A549 (cell line): ENCODE measurements at regions not wholly inside any gene's neighbourhood (a gene's known extent, or its start where the extent isn't known, plus 50 kb on each side); places are given as distances from the start of the nearest gene placed in this dataset.

Experiments used
- ATAC-seq, 2 experiments: fragments of 200-7000 bp in 1 of 2; fragments of >200 bp in 1 of 2; cut with Nextera tagmentation in 1 of 2; cut with Tn5 transposase in 1 of 2; 3 replicates each; pipeline versions ENCODE4 v1.8.0 to v1.9.1; 2018 to 2020; ENCODE audit warnings: mild to moderate bottlenecking in 1 of 2, moderate library complexity in 1 of 2
- CTCF ChIA-PET: fragments of 300-600 bp; sonication (Branson Sonifier 250); formaldehyde crosslinking; extraction: SDS; loops from one replicate; lab custom pipeline; 2021; ENCODE audit warnings: antibody characterized with exemption, inconsistent platforms; lab: Yijun Ruan, JAX
- POLR2A ChIA-PET: fragments of 350-600 bp; formaldehyde crosslinking; extraction: SDS; loops from one replicate; lab custom pipeline; 2021; ENCODE audit warnings: antibody characterized with exemption, inconsistent platforms; lab: Yijun Ruan, JAX
- DNase-seq, 2 experiments: peaks; one replicate each; pipeline versions ENCODE4 v3.0.0 to v3.0.0-alpha.2; 2011 to 2016; ENCODE audit warnings: low read depth in 1 of 2, low spot score in 1 of 2
- FAIRE-seq: peaks from 2 replicates; lab custom pipeline; 2011; peaks lifted over from hg19 to GRCh38; lab: Jason Lieb, UNC
- H3K27ac ChIP-seq, 2 experiments: fragments of >200 bp; sonication (Bioruptor Twin); formaldehyde crosslinking; 3 replicates each; pipeline ENCODE4 v1.5.1; 2016 to 2017
- H3K4me1 ChIP-seq: fragments of >200 bp; sonication (Bioruptor Twin); formaldehyde crosslinking; 3 replicates; pipeline ENCODE4 v1.6.1; 2016
- H3K4me2 ChIP-seq: fragments of >200 bp; sonication (Bioruptor Twin); formaldehyde crosslinking; 3 replicates; pipeline ENCODE4 v1.6.1; 2016
- H3K4me3 ChIP-seq: fragments of >200 bp; sonication (Bioruptor Twin); formaldehyde crosslinking; 3 replicates; pipeline ENCODE4 v1.5.1; 2016
- H3K9me3 ChIP-seq: fragments of >200 bp; sonication (Bioruptor Twin); formaldehyde crosslinking; 3 replicates; pipeline ENCODE4 v1.6.1; 2016
- CHD4 ChIP-seq: fragments of 200-600 bp; sonication (generic); IDR thresholded peaks from 2 replicates; pipeline ENCODE4 v1.6.1; 2016; ENCODE audit warnings: antibody characterized with exemption, mild to moderate bottlenecking, borderline replicate concordance
- CTCF ChIP-seq: fragments of >200 bp; sonication (Bioruptor Twin); formaldehyde crosslinking; IDR thresholded peaks from 3 replicates; pipeline ENCODE4 v1.5.1; 2016
- FOSL2 ChIP-seq, 2 experiments: fragments of 450-650 bp in 1 of 2; fragments of >200 bp in 1 of 2; sonication (Bioruptor Twin) in 1 of 2; formaldehyde crosslinking; IDR thresholded peaks; 2 replicates each; pipeline versions ENCODE4 v1.5.0 to v1.6.1; 2016 to 2020; ENCODE audit warnings: mild to moderate bottlenecking in 1 of 2, moderate library complexity in 1 of 2
- GATA3 ChIP-seq: IDR thresholded peaks from 2 replicates; pipeline ENCODE4 v1.6.1; 2012; ENCODE audit warnings: borderline replicate concordance
- HOXA7 ChIP-seq: fragments of 250-450 bp; sonication (Bioruptor Pico); IDR thresholded peaks from 2 replicates; pipeline ENCODE4 v1.5.0; 2020; ENCODE audit warnings: mild to moderate bottlenecking, moderate library complexity
- HOXB13 ChIP-seq: fragments of 250-450 bp; sonication (Bioruptor Pico); IDR thresholded peaks from 2 replicates; pipeline ENCODE4 v1.5.0; 2020; ENCODE audit warnings: low read depth, mild to moderate bottlenecking, moderate library complexity
- JUNB ChIP-seq: fragments of >200 bp; sonication (Bioruptor Twin); formaldehyde crosslinking; IDR thresholded peaks from 2 replicates; pipeline ENCODE4 v1.6.1; 2016
- MAX ChIP-seq: IDR thresholded peaks from 2 replicates; pipeline ENCODE4 v1.6.1; 2012
- PHF8 ChIP-seq: fragments of 200-600 bp; sonication (generic); IDR thresholded peaks from 2 replicates; pipeline ENCODE4 v1.6.1; 2016; ENCODE audit warnings: low read depth, mild to moderate bottlenecking, antibody characterized with exemption, moderate library complexity, borderline replicate concordance
- RAD21 ChIP-seq, 2 experiments: fragments of >200 bp in 1 of 2; sonication (Bioruptor Twin) in 1 of 2; formaldehyde crosslinking in 1 of 2; IDR thresholded peaks in 1 of 2; conservative IDR thresholded peaks in 1 of 2; 2 replicates in 1 of 2; 3 replicates in 1 of 2; pipeline ENCODE4 v1.6.1; 2012 to 2018; ENCODE audit warnings: inconsistent platforms in 1 of 2
- RARB ChIP-seq: fragments of 250-450 bp; sonication (Bioruptor Pico); IDR thresholded peaks from 2 replicates; pipeline ENCODE4 v1.8.0; 2021; ENCODE audit warnings: mild to moderate bottlenecking, moderate library complexity
- SMC3 ChIP-seq: fragments of >200 bp; sonication (Bioruptor Twin); formaldehyde crosslinking; IDR thresholded peaks from 3 replicates; pipeline ENCODE4 v1.6.1; 2018; ENCODE audit warnings: inconsistent platforms
- SREBF2 ChIP-seq: fragments of 450-650 bp; IDR thresholded peaks from 2 replicates; pipeline ENCODE4 v1.6.1; 2014; ENCODE audit warnings: mild to moderate bottlenecking, moderate library complexity
- ZC3H11A ChIP-seq: fragments of 450-650 bp; IDR thresholded peaks from 2 replicates; pipeline ENCODE4 v1.6.1; 2014; ENCODE audit warnings: antibody characterized with exemption, mild to moderate bottlenecking
- ZNF302 ChIP-seq: fragments of 250-450 bp; sonication (Bioruptor Pico); IDR thresholded peaks from 2 replicates; pipeline ENCODE4 v1.9.0; 2021; ENCODE audit warnings: inconsistent platforms, mild to moderate bottlenecking, moderate library complexity
- ZSCAN20 ChIP-seq: fragments of 250-450 bp; sonication (Bioruptor Pico); IDR thresholded peaks from 2 replicates; pipeline ENCODE4 v1.8.0; 2022; ENCODE audit warnings: mild to moderate bottlenecking, moderate library complexity
- WGBS: methylation state at CpG from one replicate; pipeline ENCODE4 v1.1.6; 2017; ENCODE audit errors: missing lambda C conversion rate; 5-methylcytosine and 5-hydroxymethylcytosine counted together
- TF ChIP-seq, protein P1 (sequence below): fragments of 200-600 bp; sonication (generic); IDR thresholded peaks from 2 replicates; pipeline ENCODE4 v1.6.1; 2016; ENCODE audit warnings: antibody characterized with exemption, mild to moderate bottlenecking, moderate library complexity

GRCh38 chr3:94573337-94573736 is 510.5 kb downstream of the NSUN3 start (continued):
- TF ChIP-seq, protein P1, sequence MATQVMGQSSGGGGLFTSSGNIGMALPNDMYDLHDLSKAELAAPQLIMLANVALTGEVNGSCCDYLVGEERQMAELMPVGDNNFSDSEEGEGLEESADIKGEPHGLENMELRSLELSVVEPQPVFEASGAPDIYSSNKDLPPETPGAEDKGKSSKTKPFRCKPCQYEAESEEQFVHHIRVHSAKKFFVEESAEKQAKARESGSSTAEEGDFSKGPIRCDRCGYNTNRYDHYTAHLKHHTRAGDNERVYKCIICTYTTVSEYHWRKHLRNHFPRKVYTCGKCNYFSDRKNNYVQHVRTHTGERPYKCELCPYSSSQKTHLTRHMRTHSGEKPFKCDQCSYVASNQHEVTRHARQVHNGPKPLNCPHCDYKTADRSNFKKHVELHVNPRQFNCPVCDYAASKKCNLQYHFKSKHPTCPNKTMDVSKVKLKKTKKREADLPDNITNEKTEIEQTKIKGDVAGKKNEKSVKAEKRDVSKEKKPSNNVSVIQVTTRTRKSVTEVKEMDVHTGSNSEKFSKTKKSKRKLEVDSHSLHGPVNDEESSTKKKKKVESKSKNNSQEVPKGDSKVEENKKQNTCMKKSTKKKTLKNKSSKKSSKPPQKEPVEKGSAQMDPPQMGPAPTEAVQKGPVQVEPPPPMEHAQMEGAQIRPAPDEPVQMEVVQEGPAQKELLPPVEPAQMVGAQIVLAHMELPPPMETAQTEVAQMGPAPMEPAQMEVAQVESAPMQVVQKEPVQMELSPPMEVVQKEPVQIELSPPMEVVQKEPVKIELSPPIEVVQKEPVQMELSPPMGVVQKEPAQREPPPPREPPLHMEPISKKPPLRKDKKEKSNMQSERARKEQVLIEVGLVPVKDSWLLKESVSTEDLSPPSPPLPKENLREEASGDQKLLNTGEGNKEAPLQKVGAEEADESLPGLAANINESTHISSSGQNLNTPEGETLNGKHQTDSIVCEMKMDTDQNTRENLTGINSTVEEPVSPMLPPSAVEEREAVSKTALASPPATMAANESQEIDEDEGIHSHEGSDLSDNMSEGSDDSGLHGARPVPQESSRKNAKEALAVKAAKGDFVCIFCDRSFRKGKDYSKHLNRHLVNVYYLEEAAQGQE = no peak
- TF ChIP-seq RAD21 (conservative IDR thresholded peaks at IDR 0.05 in 1 of 2, IDR thresholded peaks at IDR 0.05 in 1 of 2) (no peak), RARB (CRISPR knock-in tag) (no peak)

GRCh38 chr3:94587291-94587690 is 524.4 kb downstream of the NSUN3 start:
- POLR2A ChIA-PET = no interaction called here
- FAIRE-seq = peak; percentile 18

More at GRCh38 chr3:94587291-94587690, 524.4 kb downstream of the NSUN3 start:
- DNase-seq = no peak
- WGBS = 40% methylated on average over 3 of the region's 3 CpGs
- TF ChIP-seq CTCF = no peak
- no peak for TF ChIP-seq RARB (CRISPR knock-in tag)
- TF ChIP-seq, protein P1 = no peak
- no peak for TF ChIP-seq FOSL2 (IDR thresholded peaks at IDR 0.05)
- TF ChIP-seq FOSL2 (CRISPR knock-in tag; IDR thresholded peaks at IDR 0.05) = no peak
- no peak for TF ChIP-seq CHD4
- no peak for TF ChIP-seq PHF8
- no peak for TF ChIP-seq HOXB13 (CRISPR knock-in tag)
- no peak for TF ChIP-seq ZSCAN20
- no peak for TF ChIP-seq MAX
- TF ChIP-seq ZNF302 (CRISPR knock-in tag) = no peak
- no peak for TF ChIP-seq SMC3
- TF ChIP-seq ZC3H11A = no peak
- TF ChIP-seq JUNB = no peak
- TF ChIP-seq SREBF2 = no peak
- no peak for TF ChIP-seq HOXA7 (CRISPR knock-in tag)
- TF ChIP-seq GATA3 = no peak
- TF ChIP-seq, all 56 proteins: peak for 0
- no peaks in the 10 kb centered on the region for H3K4me1 ChIP-seq
- no peak overlapping the region for H3K4me2 ChIP-seq
- no peak overlapping the region for H3K27ac ChIP-seq
- H3K4me3 ChIP-seq = no peak overlapping the region
- ATAC-seq = no peak
- no peaks in the 10 kb centered on the region for H3K9me3 ChIP-seq
- CTCF ChIA-PET = no interaction called here
